Islet precursor cell (in vitro differentiated cells): ENCODE measurements at regions not wholly inside any gene's neighbourhood (a gene's known extent, or its start where the extent isn't known, plus 50 kb on each side); places are given as distances from the start of the nearest gene placed in this dataset.
"Not testable (repeated sequence)": the region's sequence is repeated elsewhere in the genome, so short reads cannot be mapped to it uniquely, and the experiment has no call there.

Source experiments
- DNase-seq: peaks from one replicate; pipeline ENCODE4 v3.0.0-alpha.2; 2018

DNA sequence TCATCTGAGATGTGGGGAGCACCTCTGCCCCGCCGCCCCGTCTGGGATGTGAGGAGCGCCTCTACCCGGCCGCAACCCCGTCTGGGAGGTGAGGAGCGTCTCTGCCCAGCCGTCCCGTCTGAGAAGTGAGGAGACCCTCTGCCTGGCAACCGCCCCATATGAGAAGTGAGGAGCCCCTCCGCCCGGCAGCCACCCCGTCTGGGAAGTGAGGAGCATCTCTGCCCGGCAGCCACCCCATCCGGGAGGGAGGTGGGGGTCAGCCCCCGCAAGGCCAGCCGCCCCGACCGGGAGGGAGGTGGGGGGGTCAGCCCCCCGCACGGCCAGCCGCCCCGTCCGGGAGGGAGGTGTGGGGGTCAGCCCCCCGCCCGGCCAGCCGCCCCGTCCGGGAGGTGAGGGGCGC is 89.9 kb downstream of the PHLDA1 start:
- DNase-seq = not testable (repeated sequence)

DNA sequence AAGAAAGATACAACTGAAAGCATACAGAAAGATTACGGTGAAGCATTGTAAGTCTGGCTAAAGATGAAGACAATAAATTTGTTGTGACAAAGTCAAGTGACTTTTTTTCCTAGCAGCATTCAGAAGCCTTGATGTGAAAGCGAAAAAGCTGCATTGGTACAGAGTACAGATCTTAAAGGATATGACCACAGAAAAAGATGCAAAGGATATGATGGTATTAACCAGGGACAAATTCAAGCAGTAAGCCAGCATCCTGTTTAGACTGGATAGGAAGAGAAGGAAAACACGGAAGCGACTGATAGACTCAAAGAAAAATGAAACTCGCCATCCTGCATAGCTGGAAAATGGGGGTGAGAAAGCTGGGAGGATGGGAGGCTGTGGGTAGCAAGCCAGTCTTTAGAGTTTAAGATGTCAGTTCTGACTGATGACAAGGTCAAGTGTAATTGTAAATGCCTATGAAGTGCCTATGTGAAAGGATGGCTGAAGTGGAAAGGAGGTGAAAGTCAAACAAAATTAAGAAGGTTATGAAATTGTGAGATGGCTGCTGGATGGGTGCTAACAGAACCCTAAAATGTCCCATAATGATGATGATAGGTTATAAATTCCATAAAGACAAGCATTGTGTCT is 92.4 kb downstream of the PHLDA1 start:
- DNase-seq = no peak

DNA sequence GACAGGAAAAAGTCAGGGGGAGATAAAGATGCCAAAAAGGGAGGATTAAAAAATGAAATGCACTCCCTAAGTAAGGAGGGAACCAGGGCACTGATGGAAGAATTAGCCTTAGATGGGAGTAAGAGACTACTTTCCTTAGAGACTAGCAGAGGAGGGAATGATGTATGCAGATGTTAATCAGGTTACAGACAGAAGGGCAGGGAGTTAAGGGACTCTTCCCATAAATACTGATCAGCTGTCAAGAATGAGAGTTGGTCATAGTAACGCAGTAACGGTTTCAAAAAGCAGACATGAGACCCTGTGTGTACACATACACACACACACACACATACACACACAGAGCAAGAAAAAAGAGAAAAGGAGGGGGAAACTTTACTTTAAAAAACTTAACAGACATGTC is 93.4 kb downstream of the PHLDA1 start:
- no peak for DNase-seq

DNA sequence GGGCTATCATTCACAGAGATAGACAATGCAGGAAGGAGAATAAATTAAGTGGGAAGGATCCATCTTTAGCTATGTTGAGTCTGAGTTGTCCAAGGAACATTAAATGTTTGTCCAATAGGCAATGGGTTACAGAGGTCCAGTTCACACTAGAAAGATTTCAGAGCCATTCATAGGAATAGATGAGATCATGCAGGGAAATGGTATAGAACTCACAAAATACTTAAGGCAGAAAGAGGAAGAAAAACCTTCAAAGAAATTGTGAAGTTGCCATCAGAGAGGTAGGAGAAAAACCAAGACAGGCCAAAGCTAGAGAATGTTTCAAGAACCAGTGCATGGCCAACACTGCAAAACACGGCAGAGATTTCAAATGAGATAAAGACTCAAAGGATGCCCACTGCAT is 94.1 kb downstream of the PHLDA1 start:
- no peak for DNase-seq

DNA sequence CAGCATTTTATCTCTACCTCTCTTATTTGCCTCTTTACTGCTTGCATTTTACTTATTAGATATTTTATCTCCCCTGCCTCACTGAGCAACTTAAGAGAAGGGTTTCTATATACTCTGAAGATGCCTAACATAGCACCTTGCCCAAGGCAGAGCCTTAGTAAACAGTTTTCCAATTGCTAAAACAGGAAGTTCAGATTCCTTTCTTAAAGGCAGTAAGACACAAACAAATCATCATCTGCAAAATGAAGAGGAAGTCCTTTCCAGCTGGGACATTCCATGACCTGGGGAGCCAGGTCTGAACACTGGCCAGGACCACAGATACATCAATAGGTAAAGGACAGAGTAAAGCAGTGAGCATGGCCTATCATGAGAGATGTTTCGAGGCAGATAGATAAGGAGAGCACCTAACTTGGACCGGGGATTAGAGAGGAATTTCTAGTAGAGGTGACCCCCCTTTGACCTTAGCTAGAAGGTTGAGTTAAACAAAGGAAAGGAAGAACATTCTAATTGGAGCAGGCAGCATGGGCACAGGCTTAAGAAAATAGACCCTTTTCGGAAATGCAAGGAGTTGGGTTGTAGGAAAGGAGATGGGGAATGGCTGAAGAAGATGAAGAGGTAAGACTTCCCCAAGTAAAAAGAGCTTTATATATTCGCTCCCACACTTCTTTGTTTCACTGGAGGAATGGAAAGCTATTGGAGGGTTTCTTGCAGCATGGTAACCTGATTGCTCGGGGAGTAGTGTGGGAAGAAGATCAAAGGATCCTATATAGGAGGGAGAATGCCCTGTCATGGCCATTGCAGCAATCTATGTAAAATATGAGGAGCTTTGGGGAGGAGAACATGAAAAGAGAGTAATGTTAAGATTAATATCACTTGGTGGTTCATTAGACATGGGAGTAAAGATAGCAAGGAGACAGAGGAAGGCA is 94.8 kb downstream of the PHLDA1 start:
- no peak for DNase-seq

DNA sequence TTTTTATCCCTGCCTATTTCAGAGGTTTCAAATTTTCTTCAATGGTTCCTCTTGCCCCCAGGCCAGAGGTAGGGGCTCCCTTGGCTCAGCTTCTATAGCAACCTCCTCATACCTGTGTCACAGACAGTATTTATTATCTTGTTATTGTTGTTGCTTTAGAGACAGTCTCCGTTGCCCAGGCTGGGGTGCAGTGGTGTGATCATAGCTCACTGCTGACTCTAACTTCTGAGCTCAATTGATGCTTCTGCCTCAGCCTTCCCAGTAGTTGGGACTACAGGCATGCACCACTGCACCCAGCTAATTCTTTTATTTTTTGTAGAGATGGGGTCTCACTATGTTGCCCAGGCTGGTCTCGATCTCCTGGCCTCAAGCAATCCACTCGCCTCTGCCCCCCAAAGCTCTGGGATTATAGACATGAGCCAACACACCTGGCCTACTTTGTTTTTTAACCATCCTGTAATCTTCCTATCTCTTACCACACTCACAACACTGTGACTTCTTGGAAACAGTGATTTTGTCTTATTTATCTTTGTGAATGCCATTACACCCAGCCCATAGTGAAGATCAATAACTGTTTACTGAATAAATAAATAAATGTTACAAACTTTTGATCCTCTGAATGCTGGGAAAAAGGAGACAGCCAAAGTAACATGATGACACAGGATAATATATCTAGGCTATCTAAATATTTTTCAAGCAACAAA is 95.9 kb downstream of the PHLDA1 start:
- DNase-seq = no peak

DNA sequence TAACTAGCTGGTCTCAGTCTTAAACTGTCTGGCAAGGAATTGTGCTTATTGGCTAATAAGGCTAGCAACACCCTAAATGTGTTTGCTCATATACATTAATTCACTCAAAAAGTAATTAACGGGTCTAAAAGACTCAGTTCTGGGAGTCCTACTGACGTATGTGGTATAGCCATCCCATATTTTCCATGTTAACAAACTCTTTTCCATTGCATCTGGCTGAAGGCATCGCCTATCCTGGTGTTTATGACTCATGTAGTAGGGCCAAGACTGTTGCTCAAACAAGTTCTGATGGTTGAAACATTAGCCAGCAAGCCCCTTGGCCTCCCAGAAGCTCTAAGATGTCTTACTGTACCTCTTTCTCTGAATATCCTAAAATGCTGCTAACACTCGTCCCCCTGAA is 98.5 kb downstream of the PHLDA1 start:
- DNase-seq = no peak

DNA sequence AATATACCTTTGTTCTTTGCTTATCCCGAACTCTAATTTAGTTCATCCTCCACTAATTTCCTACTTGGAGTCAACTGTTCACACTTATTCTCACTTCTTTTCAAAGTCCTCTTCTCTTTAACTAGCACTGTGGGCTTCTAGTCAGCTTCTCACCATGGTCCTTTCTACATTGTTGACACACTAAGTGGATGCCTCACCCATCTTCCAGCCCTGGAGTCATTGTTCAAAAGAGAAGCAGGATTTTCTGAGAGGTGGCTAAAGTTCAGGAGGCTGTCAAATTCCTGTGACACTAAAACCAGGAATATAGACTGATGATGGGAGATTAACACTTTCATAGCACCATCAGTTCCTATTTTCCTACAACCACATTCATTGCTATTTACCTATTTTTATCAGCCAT is 99.3 kb downstream of the PHLDA1 start:
- no peak for DNase-seq

DNA sequence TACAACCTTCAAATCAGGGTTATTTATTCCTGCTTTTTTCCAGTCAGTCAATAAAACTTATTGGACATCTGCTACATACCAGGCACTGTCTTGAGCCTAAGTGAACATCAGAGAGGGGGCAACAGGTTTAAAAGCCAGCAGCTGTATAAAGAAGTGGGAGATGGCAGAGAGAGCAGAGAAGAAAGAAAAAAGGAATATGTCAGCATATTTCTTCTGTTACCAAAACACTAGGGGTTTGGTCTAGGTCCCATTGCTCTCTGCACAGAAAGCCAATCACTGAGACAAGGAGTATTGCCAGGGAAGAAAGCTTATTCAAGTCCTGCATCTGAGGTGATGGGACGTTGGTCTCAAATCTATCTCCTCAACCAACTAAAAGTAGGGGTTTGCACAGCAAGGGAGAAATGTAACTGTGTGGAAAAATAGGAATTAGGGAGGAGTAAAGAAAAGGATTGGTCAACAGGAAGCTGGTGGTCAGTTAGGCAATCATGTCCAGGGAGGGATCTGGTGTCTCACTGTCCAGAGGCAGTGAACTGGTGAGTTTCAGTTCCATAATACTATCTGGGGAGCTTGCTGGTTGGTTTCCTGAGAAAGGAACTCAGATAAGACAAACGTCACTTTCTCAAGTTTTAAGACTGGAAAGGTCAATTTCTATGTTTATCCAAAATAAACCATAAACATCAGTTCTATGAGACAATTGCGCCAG is 107.5 kb downstream of the PHLDA1 start:
- no peak for DNase-seq

DNA sequence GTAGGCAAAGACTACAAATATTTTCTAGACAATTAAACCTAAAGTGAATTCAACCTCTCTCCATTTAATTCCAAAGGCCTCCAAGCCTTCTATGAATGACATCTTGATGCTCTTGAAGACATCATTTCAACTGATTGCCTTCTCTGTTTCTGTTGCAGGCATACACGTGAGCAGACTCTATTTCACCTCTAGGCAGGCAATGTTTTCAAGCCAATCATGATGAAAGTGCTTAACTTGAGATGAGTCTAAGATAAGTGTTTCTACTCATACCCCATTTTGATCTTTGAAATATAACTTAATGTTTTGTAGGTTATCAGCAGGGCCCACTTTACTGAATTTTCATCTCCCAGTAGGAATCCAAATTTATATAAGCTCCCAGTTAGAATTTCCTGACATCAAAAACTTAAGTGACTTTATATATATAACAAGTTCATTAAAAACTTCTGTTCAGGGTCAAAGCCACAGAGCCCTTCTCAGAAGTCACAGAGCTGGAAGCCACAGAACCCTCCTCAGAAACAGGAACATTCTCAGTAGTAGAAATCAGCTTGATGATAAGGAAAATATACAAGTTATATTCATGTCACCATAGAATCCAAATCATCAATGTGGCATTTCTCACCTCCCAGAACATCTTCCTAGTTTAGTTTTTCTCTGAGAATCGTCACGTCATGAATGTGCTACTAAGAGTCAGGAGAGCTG is 108.5 kb downstream of the PHLDA1 start:
- DNase-seq = no peak

DNA sequence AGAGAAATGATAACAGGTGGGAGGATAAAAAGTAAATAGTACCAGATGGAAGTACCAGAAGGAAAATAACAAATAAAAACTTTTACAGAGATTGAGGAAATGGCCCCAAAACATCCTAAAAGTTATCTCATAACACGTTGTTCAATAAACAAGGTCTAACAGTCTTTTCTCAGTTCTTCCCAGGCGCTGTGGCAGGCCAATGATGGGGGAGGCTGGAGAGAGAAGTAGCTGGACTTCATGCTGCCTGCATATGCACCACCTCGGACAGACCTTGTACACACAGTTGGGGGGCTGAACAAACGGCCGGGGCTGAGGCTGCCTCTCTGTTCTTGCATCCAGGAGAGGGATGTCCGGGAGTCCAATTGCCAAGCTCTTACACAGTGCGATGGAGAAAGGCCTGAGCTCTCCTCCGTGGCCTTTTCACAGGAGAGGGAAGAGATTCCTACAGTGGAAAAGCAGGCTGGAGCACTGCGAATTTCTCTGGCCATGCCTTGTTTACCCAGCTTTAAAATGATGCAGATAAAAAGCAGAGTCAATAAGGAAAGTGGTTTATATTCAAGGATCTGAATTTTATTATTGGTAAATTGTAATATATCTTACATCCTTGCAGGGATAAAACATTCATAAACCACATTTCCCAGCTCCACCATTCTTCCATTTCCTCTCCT is 109.8 kb downstream of the PHLDA1 start:
- DNase-seq = no peak

DNA sequence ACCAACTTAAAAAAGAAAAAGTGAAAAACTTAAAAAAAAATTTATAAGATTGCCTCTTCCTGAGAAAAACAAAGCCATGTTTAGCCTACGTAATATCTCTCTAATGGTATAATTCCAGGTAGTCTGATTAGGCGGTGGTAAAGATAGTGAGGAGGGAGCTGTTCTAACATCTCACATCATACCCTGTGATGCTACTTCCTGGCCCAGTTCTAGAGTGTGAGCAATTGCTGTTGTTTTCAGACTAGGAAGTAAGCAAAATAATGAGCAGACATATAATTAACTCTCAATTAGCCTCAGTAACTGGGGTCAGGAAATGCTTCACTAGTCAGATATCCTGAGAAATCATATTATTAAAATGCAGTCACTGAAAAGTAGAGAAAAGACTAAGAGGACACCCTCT is 113.9 kb downstream of the PHLDA1 start:
- no peak for DNase-seq

DNA sequence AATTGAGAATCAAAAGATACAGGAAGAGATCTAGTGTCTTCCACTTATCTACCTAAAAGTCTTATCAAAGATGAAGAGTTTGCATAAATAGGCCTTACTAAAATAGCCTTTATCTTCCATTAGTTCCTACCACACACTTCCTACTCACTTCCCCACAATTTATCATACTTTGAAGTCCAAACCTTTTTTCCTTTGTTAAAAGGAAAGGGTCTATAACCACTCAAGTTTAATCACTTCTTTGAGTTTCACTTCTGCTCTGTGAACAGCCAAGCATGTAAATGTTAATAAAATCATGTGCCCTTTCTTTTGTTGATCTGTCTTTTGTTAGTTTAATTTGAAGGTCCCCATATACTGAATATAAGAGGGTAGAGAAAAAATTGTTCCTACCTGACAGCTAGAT is 114.5 kb downstream of the PHLDA1 start:
- DNase-seq = no peak

DNA sequence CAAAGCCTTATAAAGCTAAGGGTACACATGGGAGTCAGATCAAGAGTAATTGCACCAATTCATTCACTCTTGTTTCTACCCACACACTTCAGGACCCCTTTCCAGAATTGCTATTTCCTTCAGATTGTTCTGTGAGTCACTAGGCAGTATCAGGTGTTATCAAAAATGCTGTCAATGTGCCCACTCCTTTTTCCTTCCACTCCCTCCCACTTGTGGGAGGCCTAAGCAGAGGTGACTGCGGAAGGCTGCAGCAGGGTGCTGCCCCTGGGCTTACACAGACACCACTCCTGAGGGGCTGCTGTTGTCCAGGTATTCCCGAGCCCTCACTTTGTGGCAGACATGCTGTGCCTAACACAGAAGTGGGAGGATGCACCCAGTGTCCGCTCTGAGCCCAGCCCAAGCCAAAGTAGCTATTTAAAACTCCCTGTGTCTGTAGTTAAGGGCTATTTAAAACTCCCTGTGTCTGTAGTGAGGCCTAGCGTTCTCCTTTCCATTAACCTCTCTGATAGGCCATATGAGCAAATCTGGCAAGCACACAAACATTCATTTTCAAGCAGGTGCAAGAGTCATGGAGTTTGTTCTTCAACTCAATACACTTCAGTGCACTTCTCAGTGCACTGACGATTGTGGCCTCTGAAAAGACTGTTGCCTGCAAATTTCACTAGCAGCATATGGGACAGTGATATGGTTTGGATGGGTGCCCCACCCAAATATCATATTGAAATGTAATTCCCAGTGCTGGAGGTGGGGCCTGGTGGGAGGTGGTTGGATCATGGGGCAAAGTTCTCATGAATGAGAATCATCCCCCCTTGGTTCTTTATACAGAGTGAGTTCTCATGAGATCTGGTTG is 117.8 kb downstream of the PHLDA1 start:
- no peak for DNase-seq

DNA sequence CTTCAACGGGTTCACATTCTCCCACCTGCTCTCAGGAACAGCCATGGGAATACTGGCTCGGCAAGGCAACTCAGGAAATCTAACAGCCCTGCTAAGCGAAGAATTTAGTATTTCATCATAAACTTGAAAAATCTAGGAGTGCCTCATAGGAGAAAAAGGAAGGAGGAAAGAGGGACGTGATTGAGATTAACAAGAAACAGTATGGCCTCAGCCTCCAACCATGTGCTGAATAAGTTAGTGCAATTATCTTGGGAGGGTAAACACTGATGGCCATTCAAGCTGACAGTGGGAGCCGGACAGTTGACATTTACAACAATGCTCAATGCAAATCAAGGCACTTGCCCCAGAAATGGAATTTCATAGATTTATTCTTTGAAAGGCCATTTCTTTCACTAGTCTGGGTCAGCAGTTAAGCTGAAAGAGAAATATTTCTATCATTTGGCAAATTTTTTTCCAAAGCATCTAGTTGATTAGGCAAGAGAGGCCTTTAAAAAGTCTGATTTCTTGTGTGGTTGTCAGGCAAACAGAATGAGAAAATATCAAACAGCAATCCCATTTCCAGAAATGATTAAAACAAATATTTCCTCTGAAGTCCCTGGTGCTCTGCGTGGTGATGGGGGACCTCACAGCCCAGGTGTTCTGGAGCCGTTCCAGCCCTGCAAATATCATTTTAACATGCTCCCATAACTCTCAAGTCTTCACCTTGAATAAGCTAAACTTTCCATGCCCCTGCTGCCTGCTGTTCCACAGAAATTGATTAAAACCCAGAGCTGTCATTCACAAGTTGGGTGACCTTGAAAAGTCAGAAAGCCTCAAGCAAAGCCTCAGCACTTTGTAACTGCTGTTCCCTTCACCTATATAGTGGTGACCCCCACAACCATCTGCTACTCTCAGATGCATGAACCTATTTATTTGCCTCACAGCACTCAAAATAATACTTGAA is 121.6 kb downstream of the PHLDA1 start:
- DNase-seq = no peak

DNA sequence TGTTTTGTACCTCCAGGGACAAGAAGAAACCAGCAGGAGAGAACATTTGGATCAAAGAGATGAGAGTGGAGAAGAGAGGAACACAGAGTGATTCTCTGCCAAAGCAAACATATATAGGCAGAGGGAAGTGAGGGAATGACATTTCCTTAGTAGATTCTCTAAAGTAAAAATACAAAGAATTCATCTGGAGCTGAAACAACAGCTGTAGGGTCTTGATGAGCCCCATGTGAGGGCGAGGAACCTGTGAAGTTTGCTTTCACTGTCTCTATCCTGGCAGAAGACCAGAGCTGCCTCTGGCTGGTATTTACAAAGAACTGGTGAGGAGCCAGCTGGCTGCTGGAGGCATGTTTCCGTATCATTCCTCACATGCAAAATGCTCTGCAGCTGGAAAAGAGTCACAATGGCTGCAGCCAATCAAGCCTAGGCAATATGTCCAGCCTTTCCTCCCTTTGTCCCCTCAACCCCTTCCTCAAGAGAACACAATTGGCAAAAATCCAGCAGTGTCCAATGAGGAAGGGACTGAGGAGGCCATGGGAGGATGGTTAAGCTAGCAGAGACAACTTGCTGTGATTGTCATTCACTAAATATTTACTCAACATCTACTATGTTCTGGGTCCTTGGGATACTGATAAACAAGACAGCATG is 122.5 kb downstream of the PHLDA1 start:
- no peak for DNase-seq

DNA sequence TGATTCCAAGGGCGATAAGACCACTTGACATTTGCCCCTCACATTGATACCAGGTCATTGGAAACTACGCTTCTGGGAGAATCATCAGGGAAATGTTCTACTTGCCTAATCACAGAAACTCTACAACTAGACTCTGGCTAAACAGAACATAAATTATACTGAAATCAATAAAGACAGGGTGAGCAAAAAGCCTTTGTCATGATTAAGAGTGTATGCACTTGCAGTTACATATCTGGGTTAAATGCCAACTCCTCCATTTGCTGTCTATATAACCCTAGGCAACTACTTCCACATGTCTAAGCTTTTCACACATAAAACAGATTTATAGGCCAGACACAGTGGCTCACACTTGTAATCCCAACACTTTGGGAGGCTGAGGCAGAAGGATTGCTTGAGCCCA is 125.7 kb downstream of the PHLDA1 start:
- DNase-seq = no peak

DNA sequence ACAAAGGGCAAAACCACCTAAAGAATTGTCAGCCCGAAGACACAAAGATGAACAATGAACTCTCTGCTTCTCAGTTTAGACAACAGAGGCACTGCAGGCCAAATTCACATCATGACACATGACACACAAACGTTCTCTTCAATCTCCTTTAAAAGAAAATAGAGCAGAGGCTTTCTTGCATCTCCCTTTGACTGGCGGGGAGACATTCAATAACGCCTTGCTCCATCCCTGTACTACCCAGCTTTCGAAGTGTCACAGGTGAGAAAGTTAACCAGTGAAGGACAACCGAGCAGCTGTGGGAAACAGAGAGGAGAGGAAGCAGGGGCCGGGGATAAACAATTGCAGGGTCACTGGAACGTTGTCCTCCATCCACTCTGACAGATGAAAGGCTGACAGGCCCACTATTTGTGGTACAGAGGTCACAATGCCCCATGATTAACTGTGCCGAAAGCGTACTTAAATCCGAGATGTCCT is 130.8 kb downstream of the PHLDA1 start:
- DNase-seq = no peak

DNA sequence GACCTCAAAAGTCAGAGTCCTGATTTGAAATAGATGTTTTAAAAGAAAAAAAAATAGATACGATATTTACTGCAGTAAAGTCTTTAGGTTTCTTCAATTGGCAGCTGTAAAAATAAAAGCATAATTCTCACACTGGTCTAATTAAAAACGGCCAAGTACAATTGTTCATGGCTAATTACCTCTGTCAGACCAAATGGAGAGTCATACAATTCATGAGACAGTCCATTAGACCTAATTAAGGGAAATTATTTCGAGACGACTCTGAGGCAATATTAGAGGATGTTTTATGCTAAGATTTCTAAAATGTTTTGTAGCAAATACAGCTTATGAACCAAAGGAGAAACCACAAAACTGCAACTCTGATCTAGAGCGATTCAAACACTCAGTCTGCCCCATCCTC is 131.3 kb downstream of the PHLDA1 start:
- no peak for DNase-seq
